SK-N-SH (cell line): ENCODE measurements at regions not wholly inside any gene's neighbourhood (a gene's known extent, or its start where the extent isn't known, plus 50 kb on each side); places are given as distances from the start of the nearest gene placed in this dataset.

ENCODE experiments used
- EP300 ChIP-seq, 2 experiments: IDR thresholded peaks; 2 replicates each; pipeline versions ENCODE4 v1.4.0 to v1.6.1; 2012; ENCODE audit warnings: borderline replicate concordance in 1 of 2, low read depth in 1 of 2, low read length in 1 of 2
- MXI1 ChIP-seq: IDR thresholded peaks from 2 replicates; pipeline ENCODE4 v1.6.1; 2012; ENCODE audit warnings: mild to moderate bottlenecking, low read depth, low read length, improper control_type of control experiment
- TF ChIP-seq, protein P1 (sequence below): fragments of 200-600 bp; sonication (generic); IDR thresholded peaks from 2 replicates; pipeline ENCODE4 v1.6.1; 2017; ENCODE audit warnings: antibody characterized with exemption, mild to moderate bottlenecking, moderate library complexity

DNA sequence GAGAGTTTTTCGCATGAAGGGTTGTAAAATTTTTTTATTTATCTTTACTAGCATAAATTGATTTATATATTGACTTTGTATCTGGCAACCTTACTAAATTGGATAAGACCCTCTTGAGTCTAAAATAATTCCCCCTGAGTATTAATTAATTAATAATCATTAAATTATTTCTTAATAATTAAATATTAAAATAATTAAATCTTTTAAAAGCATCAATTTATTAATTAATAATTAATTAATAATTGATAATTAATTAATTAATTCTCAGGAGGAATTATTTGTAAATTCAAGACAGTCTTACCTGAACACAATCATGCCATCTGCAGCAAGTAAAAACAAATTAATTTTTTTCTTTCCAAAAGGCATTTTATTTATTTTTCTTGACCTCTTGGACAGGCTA, 370.4 kb upstream of the PTPRD start:
- TF ChIP-seq MXI1 = no peak
- TF ChIP-seq, protein P1, sequence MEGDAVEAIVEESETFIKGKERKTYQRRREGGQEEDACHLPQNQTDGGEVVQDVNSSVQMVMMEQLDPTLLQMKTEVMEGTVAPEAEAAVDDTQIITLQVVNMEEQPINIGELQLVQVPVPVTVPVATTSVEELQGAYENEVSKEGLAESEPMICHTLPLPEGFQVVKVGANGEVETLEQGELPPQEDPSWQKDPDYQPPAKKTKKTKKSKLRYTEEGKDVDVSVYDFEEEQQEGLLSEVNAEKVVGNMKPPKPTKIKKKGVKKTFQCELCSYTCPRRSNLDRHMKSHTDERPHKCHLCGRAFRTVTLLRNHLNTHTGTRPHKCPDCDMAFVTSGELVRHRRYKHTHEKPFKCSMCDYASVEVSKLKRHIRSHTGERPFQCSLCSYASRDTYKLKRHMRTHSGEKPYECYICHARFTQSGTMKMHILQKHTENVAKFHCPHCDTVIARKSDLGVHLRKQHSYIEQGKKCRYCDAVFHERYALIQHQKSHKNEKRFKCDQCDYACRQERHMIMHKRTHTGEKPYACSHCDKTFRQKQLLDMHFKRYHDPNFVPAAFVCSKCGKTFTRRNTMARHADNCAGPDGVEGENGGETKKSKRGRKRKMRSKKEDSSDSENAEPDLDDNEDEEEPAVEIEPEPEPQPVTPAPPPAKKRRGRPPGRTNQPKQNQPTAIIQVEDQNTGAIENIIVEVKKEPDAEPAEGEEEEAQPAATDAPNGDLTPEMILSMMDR = no peak
- TF ChIP-seq EP300 (IDR thresholded peaks at IDR 0.05; ENCODE audit: borderline replicate concordance in 1 of 2, low read depth in 1 of 2, low read length in 1 of 2) = no peak
